Bronchial epithelial cell (primary cell): ENCODE measurements at regions not wholly inside any gene's neighbourhood (a gene's known extent, or its start where the extent isn't known, plus 50 kb on each side); places are given as distances from the start of the nearest gene placed in this dataset.
A peak's percentile ranks its signal among the peaks of the same experiment; 100 is the strongest.

Experiments
- DNase-seq: peaks from one replicate; pipeline ENCODE4 v3.0.0-alpha.2; 2010; ENCODE audit warnings: low read depth
- FAIRE-seq: peaks from 2 replicates; lab custom pipeline; 2011; peaks lifted over from hg19 to GRCh38; lab: Jason Lieb, UNC
- H3K27me3 ChIP-seq: 2 replicates; pipeline ENCODE4 v1.5.1; 2011; ENCODE audit warnings: low read length; ENCODE audit not compliant: control insufficient read depth, insufficient read depth
- H3K36me3 ChIP-seq: 2 replicates; pipeline ENCODE4 v1.5.1; 2011; ENCODE audit warnings: low read length; ENCODE audit not compliant: control insufficient read depth, insufficient read depth
- H3K4me3 ChIP-seq: 2 replicates; pipeline ENCODE4 v1.5.1; 2011; ENCODE audit warnings: mild to moderate bottlenecking, low read depth, low read length, control low read depth
- TF ChIP-seq, protein P1 (sequence below): IDR thresholded peaks from 2 replicates; pipeline ENCODE4 v1.5.1; 2011; ENCODE audit warnings: mild to moderate bottlenecking, moderate library complexity, low read length, control low read depth, inconsistent platforms; ENCODE audit not compliant: insufficient read depth, severe bottlenecking

- Histone ChIP-seq H3K36me3 (no peaks in the 10 kb centered on the region), H3K4me3 (no peak overlapping the region), H3K27me3 (no peaks in the 10 kb centered on the region)
- DNase-seq (no peak), FAIRE-seq (no peak)
- TF ChIP-seq, protein P1, sequence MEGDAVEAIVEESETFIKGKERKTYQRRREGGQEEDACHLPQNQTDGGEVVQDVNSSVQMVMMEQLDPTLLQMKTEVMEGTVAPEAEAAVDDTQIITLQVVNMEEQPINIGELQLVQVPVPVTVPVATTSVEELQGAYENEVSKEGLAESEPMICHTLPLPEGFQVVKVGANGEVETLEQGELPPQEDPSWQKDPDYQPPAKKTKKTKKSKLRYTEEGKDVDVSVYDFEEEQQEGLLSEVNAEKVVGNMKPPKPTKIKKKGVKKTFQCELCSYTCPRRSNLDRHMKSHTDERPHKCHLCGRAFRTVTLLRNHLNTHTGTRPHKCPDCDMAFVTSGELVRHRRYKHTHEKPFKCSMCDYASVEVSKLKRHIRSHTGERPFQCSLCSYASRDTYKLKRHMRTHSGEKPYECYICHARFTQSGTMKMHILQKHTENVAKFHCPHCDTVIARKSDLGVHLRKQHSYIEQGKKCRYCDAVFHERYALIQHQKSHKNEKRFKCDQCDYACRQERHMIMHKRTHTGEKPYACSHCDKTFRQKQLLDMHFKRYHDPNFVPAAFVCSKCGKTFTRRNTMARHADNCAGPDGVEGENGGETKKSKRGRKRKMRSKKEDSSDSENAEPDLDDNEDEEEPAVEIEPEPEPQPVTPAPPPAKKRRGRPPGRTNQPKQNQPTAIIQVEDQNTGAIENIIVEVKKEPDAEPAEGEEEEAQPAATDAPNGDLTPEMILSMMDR, result no peak
Observed at GRCh38 chr1:118363396-118363795, 178.4 kb upstream of the SPAG17 start.

DNA sequence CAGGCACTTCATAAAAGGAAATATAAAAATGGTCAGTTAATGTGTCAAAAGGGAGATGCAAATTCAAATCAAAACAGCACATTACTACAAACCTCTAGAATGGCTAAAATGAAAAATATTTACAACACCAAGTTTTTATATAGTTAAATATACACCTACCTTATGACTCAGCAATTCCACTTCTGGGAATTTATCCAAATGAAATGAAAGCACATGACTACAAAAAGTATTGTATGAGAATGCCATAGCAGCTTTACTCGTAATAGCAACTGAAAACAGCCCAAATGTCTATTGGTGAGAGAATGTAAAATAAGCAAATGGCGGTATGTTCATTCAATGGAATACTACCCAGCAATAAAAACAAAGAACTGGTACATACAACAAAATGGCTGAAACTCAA lies 175.8 kb upstream of the SPAG17 start:
- Histone ChIP-seq H3K4me3 (no peak overlapping the region), H3K36me3 (no peaks in the 10 kb centered on the region), H3K27me3 (no peaks in the 10 kb centered on the region)
- no peak for FAIRE-seq
- DNase-seq, result peak; percentile 78
- TF ChIP-seq, protein P1, result no peak

DNA sequence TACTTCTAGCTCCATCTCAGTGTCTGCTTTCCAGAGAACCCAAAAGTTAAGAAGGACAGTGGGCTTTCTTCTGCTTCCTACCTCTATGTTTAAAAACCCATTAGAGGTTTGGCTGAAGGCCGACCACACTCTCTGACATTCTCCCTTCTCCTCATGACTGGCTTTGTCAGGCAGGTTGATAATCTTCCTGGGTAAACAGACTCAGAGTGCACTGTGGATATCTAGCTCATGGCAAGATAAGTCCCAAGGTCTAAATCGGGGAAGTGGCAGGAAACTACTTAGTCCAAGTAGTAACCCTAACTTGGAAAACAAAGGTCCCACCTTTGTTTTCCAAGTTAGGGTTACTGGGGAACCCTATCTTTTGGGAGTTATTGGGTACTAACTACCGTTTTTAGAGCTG lies 161.9 kb upstream of the SPAG17 start:
- no peak for FAIRE-seq
- no peaks in the 10 kb centered on the region for H3K27me3 ChIP-seq
- H3K4me3 ChIP-seq, result no peak overlapping the region
- TF ChIP-seq, protein P1, result no peak
- no peak for DNase-seq
- H3K36me3 ChIP-seq, result no peaks in the 10 kb centered on the region

DNA sequence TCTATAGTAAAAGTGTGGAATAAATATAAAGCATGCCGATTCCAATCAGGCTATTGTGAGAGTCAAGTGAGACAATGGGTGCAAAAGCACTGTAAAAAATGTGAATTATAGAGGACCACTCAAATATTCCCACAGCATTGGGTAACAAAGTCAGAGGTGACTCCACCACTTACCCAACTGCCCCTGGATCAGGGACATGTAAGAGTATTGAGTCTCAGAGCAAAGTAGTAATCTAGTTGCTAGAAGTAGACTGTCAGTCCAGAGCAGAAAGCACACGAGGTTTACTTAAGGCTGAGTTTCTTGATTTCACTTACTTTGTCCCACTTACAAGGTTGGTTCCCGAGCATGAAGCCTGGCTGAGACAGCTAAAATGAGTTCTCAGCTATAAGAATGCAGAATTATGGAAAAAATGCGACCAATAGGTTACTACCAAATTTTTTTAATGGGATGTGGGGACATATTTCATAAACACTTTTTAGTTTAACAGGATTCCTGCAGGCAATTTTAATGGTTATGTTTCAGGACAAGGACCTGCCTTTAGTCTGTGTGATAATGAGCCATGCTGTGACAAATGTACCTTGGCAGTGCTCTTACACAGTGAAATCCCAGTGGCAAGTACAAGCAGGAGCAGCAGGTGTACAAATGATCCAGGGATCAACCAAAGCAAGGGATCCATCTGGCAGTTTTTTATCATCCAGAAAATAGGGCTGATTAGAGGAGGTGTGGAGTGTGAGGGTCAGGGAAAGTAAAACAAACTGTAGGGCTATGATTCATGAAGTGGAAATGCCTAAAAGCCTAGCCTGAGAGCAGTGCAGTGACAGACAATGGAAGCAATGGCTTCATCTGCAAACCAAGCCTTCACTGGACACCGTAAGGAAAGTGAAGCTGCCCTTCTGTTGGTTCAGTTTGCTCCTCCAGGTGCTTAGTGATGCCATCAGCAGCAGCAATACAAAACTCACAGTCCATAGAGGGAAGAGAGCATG lies 156.2 kb upstream of the SPAG17 start:
- TF ChIP-seq, protein P1, result no peak
- no peaks in the 10 kb centered on the region for H3K27me3 ChIP-seq
- FAIRE-seq (peak; percentile 81), DNase-seq (peak; percentile 35)
- H3K36me3 ChIP-seq, result no peaks in the 10 kb centered on the region
- no peak overlapping the region for H3K4me3 ChIP-seq

DNA sequence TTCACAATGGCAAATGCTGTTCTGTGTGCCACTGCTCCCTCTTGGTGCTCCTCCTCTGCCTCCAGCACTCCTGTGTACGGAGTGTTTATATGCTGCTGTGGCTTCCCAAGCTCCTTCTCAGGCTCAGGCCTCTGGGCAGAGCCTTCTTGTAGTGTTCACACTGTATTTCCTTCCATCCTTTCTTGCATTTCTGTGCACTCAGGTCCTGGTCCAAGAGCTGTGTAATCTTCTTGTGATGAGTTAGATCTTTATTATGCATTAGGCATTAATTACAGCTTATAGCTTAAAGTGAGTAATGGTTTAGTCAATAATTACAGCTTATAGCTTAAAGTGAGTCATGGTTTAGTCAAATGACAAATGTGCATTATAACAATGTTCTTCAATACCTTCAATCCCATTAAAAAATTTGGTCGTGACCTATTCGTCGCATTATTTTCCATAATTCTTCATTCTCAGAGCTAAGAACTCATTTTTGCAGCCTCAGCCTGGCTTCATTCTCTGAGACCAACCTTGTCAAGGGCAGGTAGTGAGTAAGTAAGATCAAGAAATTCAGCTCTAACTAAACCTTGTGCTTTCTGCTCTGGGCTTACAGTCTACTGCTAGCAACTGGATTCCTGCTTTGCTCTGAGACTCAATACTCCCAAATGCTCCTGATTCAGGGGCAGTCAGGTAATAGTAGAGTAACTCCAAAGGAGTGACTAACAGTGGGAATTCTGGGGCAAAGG lies 154.5 kb upstream of the SPAG17 start:
- H3K4me3 ChIP-seq, result no peak overlapping the region
- no peaks in the 10 kb centered on the region for H3K27me3 ChIP-seq
- FAIRE-seq (no peak), DNase-seq (peak; percentile 92)
- no peaks in the 10 kb centered on the region for H3K36me3 ChIP-seq
- TF ChIP-seq, protein P1, result no peak
